ENCODE measurements at regions not wholly inside any gene's neighbourhood (a gene's known extent, or its start where the extent isn't known, plus 50 kb on each side); places are given as distances from the start of the nearest gene placed in this dataset.
A peak's percentile ranks its signal among the peaks of the same experiment; 100 is the strongest.
"Not testable (repeated sequence)": the region's sequence is repeated elsewhere in the genome, so short reads cannot be mapped to it uniquely, and the experiment has no call there.

DNA sequence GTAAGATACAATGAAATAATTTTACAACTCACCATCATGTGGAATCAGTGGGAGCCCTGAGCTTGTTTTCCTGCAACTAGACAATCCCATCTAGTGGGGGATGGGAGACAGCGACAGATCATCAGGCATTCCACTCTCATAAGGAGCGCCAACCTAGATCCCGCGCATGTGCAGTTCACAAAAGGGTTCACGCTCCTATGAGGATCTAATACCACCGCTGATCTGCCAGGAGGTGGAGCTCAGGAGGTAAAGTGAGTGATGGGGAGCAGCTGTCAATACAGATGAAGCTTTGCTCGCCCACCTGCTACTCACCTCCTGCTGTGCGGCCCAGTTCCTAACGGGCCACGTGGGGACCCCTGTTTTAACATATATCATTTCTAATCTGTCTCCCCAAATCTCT is 165.7 kb upstream of the MXRA5 start:
- H3K9me3 ChIP-seq (ENCODE audit: control insufficient read depth, insufficient read depth, low read depth, low read length); intact Hi-C loops (cut with micrococcal nuclease; ENCODE audit: unreplicated experiment); H3K4me3 ChIP-seq (ENCODE audit: low read depth in 2 of 2, low read length in 2 of 2); H3K36me3 ChIP-seq (ENCODE audit: control insufficient read depth, insufficient read depth, low read length); POLR2A ChIA-PET; H3K4me1 ChIP-seq (ENCODE audit: control insufficient read depth, insufficient read depth, low read length); ATAC-seq; H3K27me3 ChIP-seq (ENCODE audit: control insufficient read depth, insufficient read depth, low read length); CTCF ChIA-PET; BruUV-seq (replicated peaks); H3K27ac ChIP-seq (ENCODE audit: low read length); in situ Hi-C loops (cut with HindIII; ENCODE audit: low pct_unique_long_range_greater_than_20kb, low sequenced_read_pairs); DNase-seq (ENCODE audit: low read depth, low spot score): not testable (repeated sequence)
- peak; percentile 21; the same call in 1 of the 2 replicates for TF ChIP-seq CTCF (IDR thresholded peaks at IDR 0.05)

GRCh38 chrX:3509934-3510333 is 163.5 kb upstream of the MXRA5 start:
- in situ Hi-C loops (cut with HindIII; ENCODE audit: low pct_unique_long_range_greater_than_20kb, low sequenced_read_pairs) (no loop called here), intact Hi-C loops (cut with micrococcal nuclease; ENCODE audit: unreplicated experiment) (no loop called here)
- TF ChIP-seq POLR2AphosphoS5 (IDR thresholded peaks at IDR 0.05; ENCODE audit: low read depth, low read length) (no peak), SIN3A (IDR thresholded peaks at IDR 0.05; ENCODE audit: borderline replicate concordance, insufficient read depth, low read depth, low read length) (no peak), TCF7L2 (IDR thresholded peaks at IDR 0.05; ENCODE audit: low read depth, low read length) (no peak), REST (IDR thresholded peaks at IDR 0.05; ENCODE audit: insufficient read depth in 1 of 2, low read depth in 2 of 2, low read length in 1 of 2) (no peak), CTCF (IDR thresholded peaks at IDR 0.05) (no peak)
- H3K4me1 ChIP-seq (ENCODE audit: control insufficient read depth, insufficient read depth, low read length): no peaks in the 10 kb centered on the region
- DNase-seq (ENCODE audit: low read depth, low spot score) (no peak), ATAC-seq (no peak)
- ChIA-PET CTCF (no interaction called here), POLR2A (no interaction called here)
- H3K4me3 ChIP-seq (ENCODE audit: low read depth in 2 of 2, low read length in 2 of 2): no peak overlapping the region
- no TSS peak for BruUV-seq (replicated peaks)
- no peaks in the 10 kb centered on the region for H3K36me3 ChIP-seq (ENCODE audit: control insufficient read depth, insufficient read depth, low read length)
- H3K27me3 ChIP-seq (ENCODE audit: control insufficient read depth, insufficient read depth, low read length): no peaks in the 10 kb centered on the region
- no peak overlapping the region for H3K27ac ChIP-seq (ENCODE audit: low read length)
- H3K9me3 ChIP-seq (ENCODE audit: control insufficient read depth, insufficient read depth, low read depth, low read length): no peaks in the 10 kb centered on the region

DNA sequence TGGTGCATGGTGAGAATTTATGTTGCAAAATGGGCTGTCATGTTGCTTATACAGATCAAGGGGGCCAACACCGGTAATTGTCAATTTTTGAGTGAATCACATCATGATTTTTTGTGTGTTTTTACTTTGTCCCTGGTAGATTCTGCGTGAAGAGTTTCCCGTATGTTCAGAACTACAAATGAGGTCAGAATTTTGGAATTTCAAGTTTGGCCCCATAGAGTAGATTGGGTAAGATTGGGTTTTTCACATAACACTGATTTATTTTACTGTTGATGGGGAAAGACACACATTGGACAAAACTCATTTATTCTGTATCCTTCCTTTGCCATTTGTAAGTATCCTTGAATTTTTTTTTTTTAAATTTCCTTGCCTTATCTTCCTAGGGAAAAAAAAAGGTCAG is 158.5 kb upstream of the MXRA5 start:
- H3K4me3 ChIP-seq (ENCODE audit: low read depth in 2 of 2, low read length in 2 of 2): no peak overlapping the region
- no peak for ATAC-seq
- in situ Hi-C loops (cut with HindIII; ENCODE audit: low pct_unique_long_range_greater_than_20kb, low sequenced_read_pairs) (no loop called here), intact Hi-C loops (cut with micrococcal nuclease; ENCODE audit: unreplicated experiment) (no loop called here)
- DNase-seq (ENCODE audit: low read depth, low spot score): no peak
- H3K4me1 ChIP-seq (ENCODE audit: control insufficient read depth, insufficient read depth, low read length): no peaks in the 10 kb centered on the region
- H3K36me3 ChIP-seq (ENCODE audit: control insufficient read depth, insufficient read depth, low read length): no peaks in the 10 kb centered on the region
- POLR2A ChIA-PET: no interaction called here
- CTCF ChIA-PET: no interaction called here
- TF ChIP-seq REST (IDR thresholded peaks at IDR 0.05; ENCODE audit: insufficient read depth in 1 of 2, low read depth in 2 of 2, low read length in 1 of 2) (no peak), TCF7L2 (IDR thresholded peaks at IDR 0.05; ENCODE audit: low read depth, low read length) (no peak), POLR2AphosphoS5 (IDR thresholded peaks at IDR 0.05; ENCODE audit: low read depth, low read length) (no peak), SIN3A (IDR thresholded peaks at IDR 0.05; ENCODE audit: borderline replicate concordance, insufficient read depth, low read depth, low read length) (no peak), CTCF (IDR thresholded peaks at IDR 0.05) (no peak)
- H3K27me3 ChIP-seq (ENCODE audit: control insufficient read depth, insufficient read depth, low read length): no peaks in the 10 kb centered on the region
- H3K27ac ChIP-seq (ENCODE audit: low read length): no peak overlapping the region
- no TSS peak for BruUV-seq (replicated peaks)
- no peaks in the 10 kb centered on the region for H3K9me3 ChIP-seq (ENCODE audit: control insufficient read depth, insufficient read depth, low read depth, low read length)

Measured in Panc1 (cell line).